ENCODE measurements at regions not wholly inside any gene's neighbourhood (a gene's known extent, or its start where the extent isn't known, plus 50 kb on each side); places are given as distances from the start of the nearest gene placed in this dataset.

GRCh38 chr5:60196385-60197113 lies 303.0 kb upstream of the PDE4D start:
- TF ChIP-seq CTCF (conservative IDR thresholded peaks at IDR 0.05; ENCODE audit: low read depth, low read length) = no peak
- DNase-seq (ENCODE audit: low read depth) = peak; percentile 81

GRCh38 chr5:60195551-60195950 lies 302.0 kb upstream of the PDE4D start:
- no peak for DNase-seq (ENCODE audit: low read depth)
- H3K4me3 ChIP-seq (ENCODE audit: low read depth, low read length) = no peak overlapping the region
- TF ChIP-seq CTCF (conservative IDR thresholded peaks at IDR 0.05; ENCODE audit: low read depth, low read length) = no peak

More at GRCh38 chr5:60196385-60197113, 303.0 kb upstream of the PDE4D start:
- no peak overlapping the region for H3K4me3 ChIP-seq (ENCODE audit: low read depth, low read length)

GRCh38 chr5:60195083-60195482 lies 301.6 kb upstream of the PDE4D start:
- DNase-seq (ENCODE audit: low read depth) = no peak
- H3K4me3 ChIP-seq (ENCODE audit: low read depth, low read length) = no peak overlapping the region
- TF ChIP-seq CTCF (conservative IDR thresholded peaks at IDR 0.05; ENCODE audit: low read depth, low read length) = no peak

GRCh38 chr5:60185231-60186099 lies 291.9 kb upstream of the PDE4D start:
- DNase-seq (ENCODE audit: low read depth) = no peak
- TF ChIP-seq CTCF (conservative IDR thresholded peaks at IDR 0.05; ENCODE audit: low read depth, low read length) = no peak
- no peak overlapping the region for H3K4me3 ChIP-seq (ENCODE audit: low read depth, low read length)

- H3K4me3 ChIP-seq (ENCODE audit: low read depth, low read length) = no peak overlapping the region
- no peak for DNase-seq (ENCODE audit: low read depth)
- no peak for TF ChIP-seq CTCF (conservative IDR thresholded peaks at IDR 0.05; ENCODE audit: low read depth, low read length)
Observed at GRCh38 chr5:60184606-60185005, 291.1 kb upstream of the PDE4D start.

GRCh38 chr5:60183881-60184280 lies 290.4 kb upstream of the PDE4D start:
- TF ChIP-seq CTCF (conservative IDR thresholded peaks at IDR 0.05; ENCODE audit: low read depth, low read length) = no peak
- DNase-seq (ENCODE audit: low read depth) = no peak
- no peak overlapping the region for H3K4me3 ChIP-seq (ENCODE audit: low read depth, low read length)

All from choroid plexus epithelial cell (primary cell).